NCI-H226 (cell line): ENCODE measurements at regions not wholly inside any gene's neighbourhood (a gene's known extent, or its start where the extent isn't known, plus 50 kb on each side); places are given as distances from the start of the nearest gene placed in this dataset.

Experiments used
- DNase-seq: peaks from one replicate; pipeline ENCODE4 v3.0.0-alpha.2; 2015

- no peak for DNase-seq
These were observed 605.7 kb downstream of the METTL15 start for GRCh38 chr11:28713850-28714249.

GRCh38 chr11:28708075-28708474 is 599.9 kb downstream of the METTL15 start:
- no peak for DNase-seq

GRCh38 chr11:28704801-28705200 is 596.6 kb downstream of the METTL15 start:
- no peak for DNase-seq

- DNase-seq: no peak
These were observed 595.2 kb downstream of the METTL15 start for GRCh38 chr11:28703371-28703770.

GRCh38 chr11:28702871-28703270 is 594.7 kb downstream of the METTL15 start:
- peak; percentile 50 for DNase-seq

GRCh38 chr11:28702450-28702790 is 594.2 kb downstream of the METTL15 start:
- no peak for DNase-seq

- DNase-seq: peak; percentile 47
These were observed 593.7 kb downstream of the METTL15 start for GRCh38 chr11:28701760-28702449.

GRCh38 chr11:28699701-28700100 is 591.5 kb downstream of the METTL15 start:
- no peak for DNase-seq

GRCh38 chr11:28697920-28698827 is 590.0 kb downstream of the METTL15 start:
- peak; percentile 37 for DNase-seq

GRCh38 chr11:28696591-28696990 is 588.4 kb downstream of the METTL15 start:
- peak; percentile 25 for DNase-seq

- peak; percentile 33 for DNase-seq
These were observed 582.6 kb downstream of the METTL15 start for GRCh38 chr11:28690746-28691145.

GRCh38 chr11:28684011-28684586 is 575.9 kb downstream of the METTL15 start:
- no peak for DNase-seq

GRCh38 chr11:28679795-28680468 is 571.7 kb downstream of the METTL15 start:
- DNase-seq: peak; percentile 43

GRCh38 chr11:28677721-28678120 is 569.5 kb downstream of the METTL15 start:
- no peak for DNase-seq

GRCh38 chr11:28675183-28675582 is 567.0 kb downstream of the METTL15 start:
- no peak for DNase-seq

GRCh38 chr11:28674433-28675103 is 566.4 kb downstream of the METTL15 start:
- no peak for DNase-seq

GRCh38 chr11:28673691-28674432 is 565.7 kb downstream of the METTL15 start:
- peak; percentile 35 for DNase-seq

- no peak for DNase-seq
These were observed 563.1 kb downstream of the METTL15 start for GRCh38 chr11:28671274-28671673.

GRCh38 chr11:28666632-28667031 is 558.4 kb downstream of the METTL15 start:
- DNase-seq: no peak

GRCh38 chr11:28659716-28660348 is 551.6 kb downstream of the METTL15 start:
- DNase-seq: no peak

GRCh38 chr11:28657378-28658030 is 549.3 kb downstream of the METTL15 start:
- DNase-seq: peak; percentile 63
